ENCODE measurements at regions not wholly inside any gene's neighbourhood (a gene's known extent, or its start where the extent isn't known, plus 50 kb on each side); places are given as distances from the start of the nearest gene placed in this dataset.
"Not testable (repeated sequence)": the region's sequence is repeated elsewhere in the genome, so short reads cannot be mapped to it uniquely, and the experiment has no call there.

GRCh38 chr7:69246758-69247157, 351.5 kb upstream of the AUTS2 start:
- no peak for DNase-seq (ENCODE audit: low read depth)

GRCh38 chr7:69248382-69248828, 349.9 kb upstream of the AUTS2 start:
- DNase-seq (ENCODE audit: low read depth) = not testable (repeated sequence)

GRCh38 chr7:69250958-69251357, 347.3 kb upstream of the AUTS2 start:
- no peak for DNase-seq (ENCODE audit: low read depth)

- DNase-seq (ENCODE audit: low read depth) = no peak
Observed at GRCh38 chr7:69254643-69255042, 343.6 kb upstream of the AUTS2 start.

GRCh38 chr7:69256634-69257081, 341.6 kb upstream of the AUTS2 start:
- no peak for DNase-seq (ENCODE audit: low read depth)

- no peak for DNase-seq (ENCODE audit: low read depth)
Observed at GRCh38 chr7:69257592-69257991, 340.7 kb upstream of the AUTS2 start.

GRCh38 chr7:69259445-69259844, 338.8 kb upstream of the AUTS2 start:
- DNase-seq (ENCODE audit: low read depth) = no peak

GRCh38 chr7:69260023-69260422, 338.3 kb upstream of the AUTS2 start:
- DNase-seq (ENCODE audit: low read depth) = no peak

- no peak for DNase-seq (ENCODE audit: low read depth)
Observed at GRCh38 chr7:69263550-69263949, 334.7 kb upstream of the AUTS2 start.

GRCh38 chr7:69269806-69270205, 328.5 kb upstream of the AUTS2 start:
- DNase-seq (ENCODE audit: low read depth) = no peak

- DNase-seq (ENCODE audit: low read depth) = no peak
Observed at GRCh38 chr7:69272101-69272500, 326.2 kb upstream of the AUTS2 start.

- DNase-seq (ENCODE audit: low read depth) = no peak
Observed at GRCh38 chr7:69276011-69276729, 322.1 kb upstream of the AUTS2 start.

GRCh38 chr7:69277366-69277765, 320.9 kb upstream of the AUTS2 start:
- DNase-seq (ENCODE audit: low read depth) = no peak

- DNase-seq (ENCODE audit: low read depth) = no peak
Observed at GRCh38 chr7:69282946-69283345, 315.3 kb upstream of the AUTS2 start.

GRCh38 chr7:69283421-69283820, 314.9 kb upstream of the AUTS2 start:
- no peak for DNase-seq (ENCODE audit: low read depth)

GRCh38 chr7:69285854-69286253, 312.4 kb upstream of the AUTS2 start:
- DNase-seq (ENCODE audit: low read depth) = no peak

- no peak for DNase-seq (ENCODE audit: low read depth)
Observed at GRCh38 chr7:69295977-69296376, 302.3 kb upstream of the AUTS2 start.

GRCh38 chr7:69301253-69301652, 297.0 kb upstream of the AUTS2 start:
- DNase-seq (ENCODE audit: low read depth) = no peak

- DNase-seq (ENCODE audit: low read depth) = no peak
Observed at GRCh38 chr7:69309601-69310000, 288.7 kb upstream of the AUTS2 start.

GRCh38 chr7:69311489-69311888, 286.8 kb upstream of the AUTS2 start:
- DNase-seq (ENCODE audit: low read depth) = no peak

- not testable (repeated sequence) for DNase-seq (ENCODE audit: low read depth)
Observed at GRCh38 chr7:69313852-69314251, 284.4 kb upstream of the AUTS2 start.

GRCh38 chr7:69318794-69319193, 279.5 kb upstream of the AUTS2 start:
- no peak for DNase-seq (ENCODE audit: low read depth)

GRCh38 chr7:69328516-69328915, 269.8 kb upstream of the AUTS2 start:
- DNase-seq (ENCODE audit: low read depth) = no peak

GRCh38 chr7:69334701-69335100, 263.6 kb upstream of the AUTS2 start:
- no peak for DNase-seq (ENCODE audit: low read depth)
